COLO668 (cell line): ENCODE measurements at regions not wholly inside any gene's neighbourhood (a gene's known extent, or its start where the extent isn't known, plus 50 kb on each side); places are given as distances from the start of the nearest gene placed in this dataset.

ENCODE experiments used
- DNase-seq: peaks from one replicate; lab custom pipeline; 2025; ENCODE audit not compliant: unreplicated experiment; lab: John Stamatoyannopoulos, UW

GRCh38 chr10:131646551-131647525, 254.0 kb upstream of the PPP2R2D start:
- no peak for DNase-seq

DNA sequence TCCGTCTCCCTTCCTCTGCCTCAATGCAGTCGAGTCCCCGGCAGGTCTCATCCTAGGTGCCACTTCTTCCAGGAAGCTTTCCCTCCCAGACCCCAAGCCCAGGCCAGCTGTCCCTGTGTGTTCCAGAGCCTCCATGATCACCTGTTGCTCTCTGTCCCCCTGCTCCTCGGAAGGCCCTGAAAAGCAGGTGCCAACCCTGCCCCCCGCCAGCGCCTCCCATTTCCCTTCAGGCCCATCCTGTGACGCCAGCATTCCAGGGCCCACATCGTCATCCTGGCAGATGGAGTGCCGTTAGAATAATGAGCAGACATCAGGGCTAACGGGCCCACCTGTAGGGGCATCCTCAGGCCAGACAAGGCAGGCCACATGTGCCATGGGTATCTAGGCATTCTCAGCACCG, 253.0 kb upstream of the PPP2R2D start:
- DNase-seq, result no peak

- DNase-seq, result no peak
Measured at GRCh38 chr10:131648386-131649020, 252.3 kb upstream of the PPP2R2D start.

GRCh38 chr10:131649617-131650016, 251.2 kb upstream of the PPP2R2D start:
- DNase-seq, result no peak

GRCh38 chr10:131650169-131650705, 250.6 kb upstream of the PPP2R2D start:
- DNase-seq, result no peak

GRCh38 chr10:131650771-131651673, 249.8 kb upstream of the PPP2R2D start:
- no peak for DNase-seq

GRCh38 chr10:131651674-131652437, 249.0 kb upstream of the PPP2R2D start:
- no peak for DNase-seq

DNA sequence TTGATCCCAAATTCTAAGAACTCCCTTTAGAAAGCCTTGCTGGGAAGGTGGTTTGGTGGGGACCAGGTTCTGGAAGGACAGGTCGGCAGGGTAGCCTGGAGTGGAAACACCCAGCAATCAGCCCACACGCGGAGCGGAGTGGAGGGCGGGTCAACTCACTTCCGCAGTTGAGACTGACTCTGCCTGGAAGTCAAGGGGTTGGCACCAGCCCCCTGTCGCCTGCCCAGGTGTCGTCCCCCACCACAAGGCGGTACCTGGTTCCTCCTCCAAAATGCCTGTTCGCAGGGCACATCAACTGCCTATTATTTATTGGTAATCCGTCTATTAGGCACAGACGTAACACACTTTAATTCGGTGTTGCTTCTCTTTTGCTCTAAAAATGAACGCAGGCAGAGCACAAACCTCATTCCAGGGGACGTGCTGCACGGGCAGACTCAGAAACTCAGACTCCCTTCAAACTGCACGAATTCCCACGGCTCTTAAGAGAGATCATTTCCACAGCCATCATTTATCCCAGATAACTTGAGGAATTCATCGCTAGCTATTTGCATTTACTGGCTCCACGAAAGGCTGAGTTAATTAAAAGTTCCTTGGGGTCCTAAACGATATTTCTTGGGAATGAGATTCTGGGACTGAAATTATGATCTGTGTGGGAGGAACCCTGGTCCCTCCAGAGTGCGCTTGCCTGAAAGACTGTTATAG, 248.2 kb upstream of the PPP2R2D start:
- DNase-seq, result no peak

GRCh38 chr10:131653140-131653539, 247.7 kb upstream of the PPP2R2D start:
- DNase-seq, result no peak

DNA sequence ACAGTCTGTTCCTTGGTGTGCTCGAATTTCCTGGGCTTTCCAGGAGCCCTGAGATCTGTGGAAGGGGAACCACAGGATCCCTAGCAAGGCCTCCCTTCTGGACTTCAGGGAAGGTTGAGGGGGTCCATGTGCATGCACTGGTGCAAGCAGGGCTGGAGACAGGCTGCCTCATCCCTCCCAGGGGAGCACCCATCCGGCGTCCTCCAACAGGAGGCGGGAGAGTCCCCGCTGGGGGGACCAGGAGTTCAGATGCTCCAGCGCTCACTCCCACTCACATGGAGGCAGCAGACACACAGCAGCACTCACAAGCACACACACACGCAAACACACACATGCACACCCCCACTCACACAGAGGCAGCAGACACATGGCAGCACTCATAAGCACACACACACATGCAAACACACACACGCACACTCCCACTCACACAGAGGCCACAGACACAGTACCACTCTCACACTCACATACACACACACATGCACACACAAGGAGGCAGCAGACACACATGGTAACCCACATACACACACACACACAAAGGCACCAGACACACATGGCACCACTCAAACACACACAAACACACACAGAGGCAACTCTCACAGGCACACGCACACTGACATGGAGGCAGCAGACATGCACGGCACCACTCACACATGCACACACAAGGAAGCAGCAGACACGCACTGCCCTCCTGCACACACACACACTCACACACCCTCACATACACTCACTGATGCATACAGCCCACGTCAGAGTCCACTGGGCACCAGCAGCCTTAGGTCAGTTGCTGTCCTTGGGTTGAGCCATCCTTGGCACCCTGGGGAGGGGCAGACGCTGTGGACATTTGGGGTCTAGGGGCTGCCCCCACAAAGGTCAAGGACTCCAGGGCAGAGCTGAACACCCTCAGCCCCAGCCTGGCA, 247.0 kb upstream of the PPP2R2D start:
- no peak for DNase-seq

DNA sequence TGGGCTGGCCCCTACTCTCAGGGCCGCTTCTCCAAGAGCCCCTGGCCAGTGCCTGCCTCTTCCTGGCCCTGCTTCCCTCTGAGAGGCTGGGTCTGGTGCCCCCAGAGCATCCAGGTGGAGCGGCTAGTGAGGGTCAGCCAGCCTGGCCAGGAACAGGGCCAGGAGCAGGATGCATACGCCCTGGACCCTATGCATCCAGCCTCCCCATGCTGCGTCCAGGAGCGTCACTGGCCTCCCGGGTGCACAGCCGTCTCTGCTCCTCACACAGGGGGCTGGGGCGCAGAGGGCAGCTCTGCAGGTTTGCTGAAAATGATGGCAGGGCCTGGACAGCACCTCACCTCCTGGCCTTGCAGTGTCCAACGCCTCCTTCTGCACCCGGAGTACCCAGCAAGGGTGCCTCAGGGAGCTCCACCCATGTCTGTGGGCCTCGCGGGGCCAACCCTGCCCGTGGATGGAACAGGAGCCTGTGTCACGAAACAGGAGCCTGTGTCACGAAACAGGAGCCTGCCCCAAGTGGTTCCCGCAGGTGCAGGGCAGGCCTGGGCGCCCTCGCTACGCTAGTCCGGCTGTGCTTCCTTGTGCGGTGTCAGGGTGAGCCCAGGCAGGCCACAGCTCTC, 246.2 kb upstream of the PPP2R2D start:
- no peak for DNase-seq

- no peak for DNase-seq
Measured at GRCh38 chr10:131655101-131655849, 245.5 kb upstream of the PPP2R2D start.

GRCh38 chr10:131656009-131656408, 244.8 kb upstream of the PPP2R2D start:
- DNase-seq, result no peak

DNA sequence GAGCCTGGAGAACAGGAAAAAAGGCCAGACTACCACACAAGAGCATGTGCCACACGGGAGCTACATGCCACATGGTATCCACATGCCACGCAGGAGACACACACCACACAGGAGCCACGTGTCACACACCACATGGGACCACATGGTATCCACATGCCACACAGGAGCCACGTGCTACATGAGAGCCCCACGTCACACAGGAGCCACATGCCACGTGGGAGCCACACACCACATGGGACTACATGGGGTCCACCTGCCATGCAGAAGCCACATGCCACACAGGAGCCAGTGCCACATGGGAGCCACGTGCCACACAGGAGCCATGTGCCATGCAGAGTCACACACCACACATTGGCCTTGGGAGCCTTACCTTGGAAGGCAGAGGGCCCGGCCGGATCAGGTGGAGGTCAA, 244.4 kb upstream of the PPP2R2D start:
- no peak for DNase-seq

- no peak for DNase-seq
Measured at GRCh38 chr10:131657318-131657984, 243.4 kb upstream of the PPP2R2D start.

DNA sequence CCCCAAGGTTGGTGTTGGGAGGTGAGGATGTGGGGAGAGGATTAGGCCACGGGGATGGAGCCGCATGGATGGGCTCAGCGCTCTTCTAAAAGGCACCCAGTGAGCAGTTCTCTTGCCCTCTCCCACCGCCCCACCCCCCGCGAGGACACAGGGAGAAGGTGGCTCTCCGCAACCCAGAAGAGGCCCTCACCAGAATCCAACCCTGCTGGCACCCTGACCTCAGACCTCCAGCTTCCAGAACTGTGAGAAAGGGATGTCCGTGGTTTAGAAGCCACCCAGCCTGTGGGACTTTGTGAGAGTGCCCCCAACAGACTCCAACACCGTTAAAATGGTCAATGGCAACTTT, 242.8 kb upstream of the PPP2R2D start:
- no peak for DNase-seq

DNA sequence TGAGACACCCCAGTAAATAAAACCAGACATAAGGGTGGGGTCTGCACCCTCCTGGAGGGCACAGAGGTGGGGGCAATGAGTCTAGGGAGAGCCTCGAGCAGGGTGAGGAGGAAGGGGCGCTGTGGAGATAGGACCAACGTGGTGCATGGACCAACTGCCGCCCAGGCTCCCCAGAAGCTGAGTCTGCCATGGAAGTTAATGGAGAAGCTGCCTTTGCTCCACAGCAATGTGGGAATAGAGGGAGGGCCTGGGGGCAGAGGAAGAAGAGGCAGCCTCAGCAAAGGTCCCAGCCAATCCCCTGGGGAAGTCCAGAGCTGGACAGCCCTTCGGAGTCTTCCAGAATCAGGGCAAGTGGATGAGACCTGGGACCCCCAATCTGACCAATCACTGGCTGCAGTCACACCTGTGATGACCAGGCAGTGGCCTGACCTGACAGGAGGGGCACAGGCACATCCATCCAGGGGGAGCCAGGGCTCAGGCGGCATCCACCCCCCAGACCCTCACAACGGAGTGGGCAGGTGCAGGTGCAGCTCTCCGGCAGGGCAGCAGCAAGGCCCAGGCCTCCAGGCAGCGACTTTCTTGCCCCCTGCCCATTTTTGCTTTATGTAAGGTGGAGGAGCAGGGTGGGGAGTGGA, 242.2 kb upstream of the PPP2R2D start:
- DNase-seq, result no peak
